RWPE2 (cell line): ENCODE measurements at regions not wholly inside any gene's neighbourhood (a gene's known extent, or its start where the extent isn't known, plus 50 kb on each side); places are given as distances from the start of the nearest gene placed in this dataset.

ENCODE experiments used
- ATAC-seq: fragments of 200-7000 bp; cut with Tn5 transposase; 3 replicates; pipeline ENCODE4 v1.9.1; 2021; ENCODE audit warnings: low read depth
- DNase-seq: peaks from one replicate; pipeline ENCODE4 v3.0.0-alpha.2; 2020; ENCODE audit warnings: low spot score
- H3K27ac ChIP-seq: fragments of 450-650 bp; 2 replicates; pipeline ENCODE4 v1.5.1; 2017; ENCODE audit warnings: mild to moderate bottlenecking; ENCODE audit not compliant: poor library complexity, severe bottlenecking
- H3K27me3 ChIP-seq: fragments of 250-450 bp; sonication (Bioruptor Pico); 2 replicates; pipeline ENCODE4 v1.5.1; 2021; ENCODE audit warnings: mild to moderate bottlenecking, moderate library complexity; ENCODE audit not compliant: insufficient read depth, poor library complexity, severe bottlenecking
- H3K36me3 ChIP-seq: fragments of 250-450 bp; sonication (Bioruptor Pico); 2 replicates; pipeline ENCODE4 v1.5.1; 2020; ENCODE audit warnings: low read depth, mild to moderate bottlenecking, moderate library complexity
- H3K4me1 ChIP-seq: fragments of 250-450 bp; sonication (Bioruptor Pico); 2 replicates; pipeline ENCODE4 v1.5.1; 2021; ENCODE audit warnings: mild to moderate bottlenecking, moderate library complexity; ENCODE audit not compliant: insufficient read depth, poor library complexity, severe bottlenecking
- H3K4me3 ChIP-seq: fragments of 250-450 bp; sonication (Bioruptor Pico); 2 replicates; pipeline ENCODE4 v1.5.1; 2021; ENCODE audit warnings: mild to moderate bottlenecking, moderate library complexity; ENCODE audit not compliant: severe bottlenecking
- H3K9me3 ChIP-seq: fragments of 250-450 bp; sonication (Bioruptor Pico); 2 replicates; pipeline ENCODE4 v1.5.1; 2021; ENCODE audit warnings: mild to moderate bottlenecking, moderate library complexity; ENCODE audit not compliant: severe bottlenecking
- TF ChIP-seq, protein P1 (sequence below): fragments of 450-650 bp; IDR thresholded peaks from one replicate; pipeline ENCODE4 v1.5.1; 2017; ENCODE audit warnings: mild to moderate bottlenecking, moderate library complexity; ENCODE audit not compliant: poor library complexity, severe bottlenecking

DNA sequence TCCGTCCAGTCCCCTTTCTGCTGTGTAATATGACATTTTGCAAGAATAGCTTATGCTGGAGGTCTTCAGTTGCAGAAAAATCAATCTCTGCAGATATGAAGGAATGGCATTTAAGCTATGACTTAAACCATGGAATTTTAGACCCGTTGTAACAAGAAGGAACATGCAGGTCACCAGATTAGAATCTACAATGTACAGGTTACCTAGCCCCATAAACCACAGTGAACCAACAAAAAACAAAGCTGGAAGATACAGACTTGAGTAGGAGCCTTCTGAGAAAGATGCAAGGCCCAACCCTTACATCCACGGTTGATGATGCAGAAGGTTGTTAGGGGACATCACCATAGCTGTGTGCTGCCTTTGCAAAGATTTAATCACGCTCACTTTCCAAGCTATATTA lies 132.5 kb downstream of the WT1 start:
- peaks cover 8% of the 10 kb centered on the region for H3K4me1 ChIP-seq
- peak; percentile 50; the same call in 1 of the 3 replicates for ATAC-seq
- H3K36me3 ChIP-seq: no peaks in the 10 kb centered on the region
- TF ChIP-seq, protein P1, sequence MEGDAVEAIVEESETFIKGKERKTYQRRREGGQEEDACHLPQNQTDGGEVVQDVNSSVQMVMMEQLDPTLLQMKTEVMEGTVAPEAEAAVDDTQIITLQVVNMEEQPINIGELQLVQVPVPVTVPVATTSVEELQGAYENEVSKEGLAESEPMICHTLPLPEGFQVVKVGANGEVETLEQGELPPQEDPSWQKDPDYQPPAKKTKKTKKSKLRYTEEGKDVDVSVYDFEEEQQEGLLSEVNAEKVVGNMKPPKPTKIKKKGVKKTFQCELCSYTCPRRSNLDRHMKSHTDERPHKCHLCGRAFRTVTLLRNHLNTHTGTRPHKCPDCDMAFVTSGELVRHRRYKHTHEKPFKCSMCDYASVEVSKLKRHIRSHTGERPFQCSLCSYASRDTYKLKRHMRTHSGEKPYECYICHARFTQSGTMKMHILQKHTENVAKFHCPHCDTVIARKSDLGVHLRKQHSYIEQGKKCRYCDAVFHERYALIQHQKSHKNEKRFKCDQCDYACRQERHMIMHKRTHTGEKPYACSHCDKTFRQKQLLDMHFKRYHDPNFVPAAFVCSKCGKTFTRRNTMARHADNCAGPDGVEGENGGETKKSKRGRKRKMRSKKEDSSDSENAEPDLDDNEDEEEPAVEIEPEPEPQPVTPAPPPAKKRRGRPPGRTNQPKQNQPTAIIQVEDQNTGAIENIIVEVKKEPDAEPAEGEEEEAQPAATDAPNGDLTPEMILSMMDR: no peak
- H3K27me3 ChIP-seq: no peaks in the 10 kb centered on the region
- H3K27ac ChIP-seq: no peak overlapping the region
- DNase-seq: no peak
- H3K9me3 ChIP-seq: no peaks in the 10 kb centered on the region
- H3K4me3 ChIP-seq: no peak overlapping the region

DNA sequence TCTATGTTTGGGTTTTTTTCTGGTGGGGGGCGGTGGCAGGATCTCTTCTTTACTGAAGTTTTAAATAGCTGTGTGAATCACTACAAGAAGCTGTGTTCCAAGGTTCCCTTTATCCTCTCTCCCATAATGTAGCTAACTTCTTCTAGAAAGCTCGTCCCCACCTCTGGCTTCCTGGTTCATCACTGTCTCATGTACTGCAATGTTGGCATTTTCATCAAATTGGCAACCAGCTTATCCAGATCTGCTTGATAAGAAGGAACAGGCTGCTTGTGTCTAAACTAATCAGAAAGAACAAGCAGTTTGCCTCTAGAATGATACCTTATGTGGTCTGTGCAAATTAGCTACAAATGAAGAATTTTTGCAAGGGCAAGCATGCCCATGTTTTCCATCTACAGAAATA lies 130.8 kb downstream of the WT1 start:
- TF ChIP-seq, protein P1: no peak
- Histone ChIP-seq H3K4me3 (no peak overlapping the region), H3K9me3 (no peaks in the 10 kb centered on the region), H3K27ac (no peak overlapping the region), H3K4me1 (peaks cover 8% of the 10 kb centered on the region), H3K27me3 (no peaks in the 10 kb centered on the region), H3K36me3 (no peaks in the 10 kb centered on the region)
- ATAC-seq (no peak), DNase-seq (no peak)

DNA sequence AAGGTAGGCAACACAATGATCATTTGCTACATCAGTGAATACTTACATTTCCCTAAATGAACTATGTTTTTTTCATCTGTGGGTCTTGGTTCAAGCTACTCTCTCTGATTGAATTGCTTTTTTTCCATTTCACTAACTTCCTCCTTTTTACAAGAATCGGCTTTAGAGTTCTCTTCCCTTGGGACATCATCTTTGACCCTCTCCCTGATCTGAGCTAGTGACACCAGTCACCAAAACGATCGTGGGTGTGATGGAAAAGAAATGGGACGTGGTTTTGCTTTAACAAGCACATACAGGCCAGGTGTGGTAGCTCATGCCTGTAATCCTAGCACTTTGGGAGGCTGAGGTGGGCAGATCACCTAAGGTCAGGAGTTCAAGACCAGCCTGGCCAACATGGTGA lies 129.9 kb downstream of the WT1 start:
- TF ChIP-seq, protein P1: no peak
- Histone ChIP-seq H3K9me3 (no peaks in the 10 kb centered on the region), H3K4me1 (peaks cover 8% of the 10 kb centered on the region), H3K4me3 (no peak overlapping the region), H3K27me3 (no peaks in the 10 kb centered on the region), H3K36me3 (no peaks in the 10 kb centered on the region), H3K27ac (no peak overlapping the region)
- DNase-seq (no peak), ATAC-seq (no peak)

DNA sequence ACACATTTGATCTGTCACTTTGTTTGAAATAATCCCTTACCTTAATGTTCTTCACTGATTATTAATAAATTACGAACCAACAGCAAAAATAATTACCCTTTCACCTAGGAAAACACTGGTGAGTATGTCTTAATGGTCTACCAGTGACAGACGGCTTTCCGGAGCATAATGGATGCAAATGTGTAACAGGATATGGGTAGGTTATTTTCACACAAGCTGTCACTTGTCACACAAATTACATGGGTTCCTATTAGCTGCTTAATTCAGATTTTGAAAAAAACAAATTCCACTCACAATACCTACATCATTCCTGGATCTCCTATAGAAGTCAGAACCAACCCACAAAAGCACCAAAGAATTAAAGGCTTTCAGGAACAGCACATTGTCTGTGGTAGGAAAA lies 127.9 kb downstream of the WT1 start:
- no peak for ATAC-seq
- Histone ChIP-seq H3K27me3 (no peaks in the 10 kb centered on the region), H3K36me3 (no peaks in the 10 kb centered on the region), H3K27ac (no peak overlapping the region), H3K9me3 (no peaks in the 10 kb centered on the region), H3K4me1 (peaks cover 14% of the 10 kb centered on the region), H3K4me3 (no peak overlapping the region)
- no peak for DNase-seq
- TF ChIP-seq, protein P1: no peak

DNA sequence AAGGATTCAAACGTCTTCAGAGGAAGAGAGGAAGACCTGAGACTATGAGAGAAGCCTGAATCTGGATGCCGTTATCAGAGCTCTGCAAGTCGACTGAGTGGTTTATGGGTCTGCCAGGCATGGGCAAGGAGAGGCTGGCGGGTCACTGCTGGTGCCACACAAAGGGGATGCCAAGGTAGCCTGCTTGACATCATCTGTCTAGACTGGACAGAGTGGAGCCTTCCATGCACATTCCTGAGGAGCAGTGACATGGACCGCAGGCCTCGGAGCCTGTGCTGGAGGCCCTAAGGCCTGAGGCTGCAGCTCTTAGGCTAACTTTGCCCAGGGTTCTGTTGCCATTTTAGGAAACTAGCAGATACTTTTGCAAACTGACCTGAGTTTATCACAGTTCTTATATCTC lies 127.4 kb downstream of the WT1 start:
- no peak for DNase-seq
- Histone ChIP-seq H3K4me1 (peaks cover 12% of the 10 kb centered on the region), H3K36me3 (no peaks in the 10 kb centered on the region), H3K27me3 (no peaks in the 10 kb centered on the region), H3K4me3 (no peak overlapping the region), H3K9me3 (no peaks in the 10 kb centered on the region), H3K27ac (no peak overlapping the region)
- TF ChIP-seq, protein P1: no peak
- ATAC-seq: no peak
